GM13976 (cell line): ENCODE measurements at regions not wholly inside any gene's neighbourhood (a gene's known extent, or its start where the extent isn't known, plus 50 kb on each side); places are given as distances from the start of the nearest gene placed in this dataset.

Experiments
- DNase-seq: peaks from one replicate; pipeline ENCODE4 v3.0.0; 2012; ENCODE audit warnings: low spot score
- in situ Hi-C: fragments of 300-500 bp; cut with MboI; formaldehyde crosslinking; loops from one replicate; pipeline ENCODE4 v1.12.0; 2022; ENCODE audit warnings: low sequenced_read_pairs, mixed read lengths, inconsistent platforms; ENCODE audit not compliant: unreplicated experiment
- TF ChIP-seq, protein P1 (sequence below): IDR thresholded peaks from 2 replicates; pipeline ENCODE4 v1.5.1; 2012; ENCODE audit warnings: borderline replicate concordance, mild to moderate bottlenecking; ENCODE audit not compliant: insufficient read depth; ENCODE audit errors: extremely low read depth, missing control alignments, control extremely low read depth

DNA sequence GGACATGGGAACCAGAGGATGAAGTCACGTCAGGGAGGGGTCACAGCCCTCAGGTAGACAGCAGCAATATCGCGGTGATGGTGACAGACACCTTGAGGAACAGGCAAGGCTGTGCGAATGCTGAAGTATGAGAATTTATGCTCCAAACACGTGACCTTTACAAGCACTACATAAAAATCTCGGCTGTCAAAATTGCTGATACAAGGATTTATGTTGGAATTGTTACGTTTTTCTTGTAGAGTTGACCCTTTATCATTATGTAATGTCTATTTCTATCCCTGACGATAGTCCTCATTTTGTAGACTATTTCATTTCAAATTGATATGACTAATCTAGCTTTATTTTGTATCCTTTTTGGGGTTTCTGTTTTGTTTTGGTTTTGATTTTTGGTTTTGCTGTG is 311.1 kb downstream of the C6orf118 start:
- DNase-seq: no peak
- in situ Hi-C loops: no loop called here
- TF ChIP-seq, protein P1, sequence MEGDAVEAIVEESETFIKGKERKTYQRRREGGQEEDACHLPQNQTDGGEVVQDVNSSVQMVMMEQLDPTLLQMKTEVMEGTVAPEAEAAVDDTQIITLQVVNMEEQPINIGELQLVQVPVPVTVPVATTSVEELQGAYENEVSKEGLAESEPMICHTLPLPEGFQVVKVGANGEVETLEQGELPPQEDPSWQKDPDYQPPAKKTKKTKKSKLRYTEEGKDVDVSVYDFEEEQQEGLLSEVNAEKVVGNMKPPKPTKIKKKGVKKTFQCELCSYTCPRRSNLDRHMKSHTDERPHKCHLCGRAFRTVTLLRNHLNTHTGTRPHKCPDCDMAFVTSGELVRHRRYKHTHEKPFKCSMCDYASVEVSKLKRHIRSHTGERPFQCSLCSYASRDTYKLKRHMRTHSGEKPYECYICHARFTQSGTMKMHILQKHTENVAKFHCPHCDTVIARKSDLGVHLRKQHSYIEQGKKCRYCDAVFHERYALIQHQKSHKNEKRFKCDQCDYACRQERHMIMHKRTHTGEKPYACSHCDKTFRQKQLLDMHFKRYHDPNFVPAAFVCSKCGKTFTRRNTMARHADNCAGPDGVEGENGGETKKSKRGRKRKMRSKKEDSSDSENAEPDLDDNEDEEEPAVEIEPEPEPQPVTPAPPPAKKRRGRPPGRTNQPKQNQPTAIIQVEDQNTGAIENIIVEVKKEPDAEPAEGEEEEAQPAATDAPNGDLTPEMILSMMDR: no peak

DNA sequence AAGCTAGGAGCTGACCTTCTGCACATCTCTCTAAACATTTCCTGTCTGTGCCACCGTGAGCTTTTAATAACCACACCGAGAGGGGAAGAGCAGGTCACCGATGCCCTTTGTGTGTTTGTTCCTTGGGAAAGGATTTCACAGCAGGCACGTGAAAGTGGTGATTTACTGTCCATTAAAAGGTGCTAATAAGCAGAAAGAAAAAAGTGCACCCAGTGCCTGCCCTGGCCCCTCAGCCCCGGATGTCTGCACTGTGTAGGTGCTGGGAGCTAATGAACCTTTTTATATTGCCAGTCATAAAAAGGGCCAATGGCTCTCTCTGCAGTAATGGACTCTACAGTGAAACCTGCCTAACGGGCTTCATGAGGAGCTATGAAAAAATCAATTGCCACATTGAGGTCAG is 312.6 kb downstream of the C6orf118 start:
- TF ChIP-seq, protein P1: no peak
- DNase-seq: no peak
- in situ Hi-C loops: no loop called here

DNA sequence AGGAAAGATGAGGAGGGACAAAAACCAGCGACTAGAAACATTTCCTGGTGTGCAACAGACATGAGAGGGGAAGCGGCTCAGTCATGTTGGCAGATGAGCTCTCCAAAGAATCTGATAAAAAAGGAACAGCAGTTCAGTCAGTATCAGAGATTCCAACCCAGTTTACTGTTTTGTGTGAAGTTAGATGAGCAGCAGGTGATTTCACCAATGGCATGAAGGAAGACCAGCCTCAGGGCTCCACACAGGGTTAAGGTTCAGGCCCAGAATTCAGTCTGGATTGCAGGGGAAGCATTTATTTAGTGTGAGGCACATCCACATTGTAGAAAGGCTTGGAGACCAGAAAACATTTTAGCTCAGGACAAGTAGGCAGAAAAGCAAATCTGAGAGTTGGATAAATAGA is 317.8 kb downstream of the C6orf118 start:
- in situ Hi-C loops: no loop called here
- no peak for DNase-seq
- TF ChIP-seq, protein P1: no peak

DNA sequence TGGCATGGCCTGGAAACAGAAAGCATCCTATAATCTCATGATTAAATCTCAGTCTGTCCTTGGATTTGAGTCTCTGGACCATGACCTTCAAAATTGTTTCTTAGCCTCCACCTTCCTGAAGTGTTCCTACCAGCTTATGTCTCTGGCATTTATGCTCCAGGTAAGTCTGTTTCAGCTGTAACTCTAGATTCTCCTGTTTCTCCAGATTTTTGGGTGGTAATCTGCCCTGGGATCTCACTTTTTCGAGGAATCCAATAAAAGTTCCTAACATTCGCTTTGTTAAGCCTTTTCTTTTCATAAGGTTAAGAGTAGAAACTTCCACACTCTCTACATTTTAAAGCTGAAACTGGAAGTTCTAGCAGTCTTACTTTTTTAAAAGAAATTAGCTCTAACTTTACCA is 318.5 kb downstream of the C6orf118 start:
- TF ChIP-seq, protein P1: no peak
- in situ Hi-C loops: no loop called here
- DNase-seq: no peak

DNA sequence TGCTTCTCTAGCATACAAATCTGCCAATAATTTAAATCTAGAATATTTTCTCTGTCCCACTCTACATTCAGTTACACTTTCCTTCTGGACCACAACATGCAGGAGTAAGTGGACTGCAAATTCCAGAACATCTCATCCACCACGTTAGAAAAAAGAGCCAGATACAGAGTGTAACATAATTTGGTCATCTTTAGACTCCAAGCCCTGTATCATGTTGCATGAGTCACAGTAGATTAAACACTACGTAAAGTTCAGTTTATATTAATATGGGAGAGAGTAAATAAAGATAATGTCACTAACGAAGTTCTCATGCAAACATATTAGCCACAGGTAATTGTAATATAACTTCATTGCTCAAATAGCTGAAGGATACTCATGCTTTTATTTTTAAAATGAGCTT is 327.0 kb downstream of the C6orf118 start:
- in situ Hi-C loops: no loop called here
- DNase-seq: no peak
- TF ChIP-seq, protein P1: no peak

DNA sequence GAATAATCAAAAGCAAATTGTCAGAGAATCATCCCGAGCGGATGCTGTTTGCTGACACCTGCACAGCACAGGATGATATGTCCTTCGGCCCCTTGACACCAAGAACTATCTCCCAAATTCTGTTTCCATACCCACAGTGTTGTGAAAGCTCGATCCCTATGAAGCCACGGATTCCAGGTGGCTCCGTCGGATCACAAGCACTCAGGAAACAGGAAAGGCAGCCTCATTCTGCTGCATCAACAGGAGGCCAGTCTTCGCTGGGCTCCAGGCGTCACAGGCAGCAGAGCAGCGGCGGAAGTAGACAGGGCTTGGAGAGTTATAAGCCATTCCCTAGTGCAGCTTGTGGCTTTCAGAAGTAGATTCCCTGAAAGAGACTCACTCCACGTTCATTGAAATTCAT is 342.3 kb downstream of the C6orf118 start:
- in situ Hi-C loops: no loop called here
- no peak for DNase-seq
- TF ChIP-seq, protein P1: no peak

DNA sequence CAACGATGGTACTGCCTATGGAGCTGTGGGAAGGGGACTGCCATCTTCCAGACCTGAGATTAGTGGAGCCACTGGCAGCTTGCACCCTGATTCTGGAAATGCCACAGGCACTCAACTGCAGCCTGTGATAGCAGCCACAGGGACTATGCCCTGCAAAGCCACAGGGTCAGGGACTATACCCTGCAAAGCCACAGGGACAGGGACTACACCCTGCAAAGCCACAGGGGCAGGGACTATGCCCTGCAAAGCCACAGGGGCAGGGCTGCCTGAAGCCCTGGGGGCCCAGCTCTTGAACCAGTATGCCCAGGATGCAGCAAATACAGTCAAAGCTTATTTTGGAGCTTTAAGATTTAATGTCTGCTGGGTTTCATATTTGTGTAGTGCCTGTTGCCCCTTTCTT is 346.6 kb downstream of the C6orf118 start:
- TF ChIP-seq, protein P1: no peak
- no peak for DNase-seq
- in situ Hi-C loops: no loop called here
